HG03342 (cell line): ENCODE measurements at regions not wholly inside any gene's neighbourhood (a gene's known extent, or its start where the extent isn't known, plus 50 kb on each side); places are given as distances from the start of the nearest gene placed in this dataset.
"Not testable (repeated sequence)": the region's sequence is repeated elsewhere in the genome, so short reads cannot be mapped to it uniquely, and the experiment has no call there.

ENCODE experiments used
- ATAC-seq: cut with Tn5 transposase; IDR thresholded peaks from one replicate; pipeline ENCODE4 v1.9.1; 2021; ENCODE audit warnings: mild to moderate bottlenecking, moderate library complexity; ENCODE audit not compliant: unreplicated experiment

- not testable (repeated sequence) for ATAC-seq
Observed at GRCh38 chr6:21282360-21282759, 311.2 kb upstream of the SOX4 start.

- ATAC-seq: no peak
Observed at GRCh38 chr6:21284166-21284565, 309.4 kb upstream of the SOX4 start.

DNA sequence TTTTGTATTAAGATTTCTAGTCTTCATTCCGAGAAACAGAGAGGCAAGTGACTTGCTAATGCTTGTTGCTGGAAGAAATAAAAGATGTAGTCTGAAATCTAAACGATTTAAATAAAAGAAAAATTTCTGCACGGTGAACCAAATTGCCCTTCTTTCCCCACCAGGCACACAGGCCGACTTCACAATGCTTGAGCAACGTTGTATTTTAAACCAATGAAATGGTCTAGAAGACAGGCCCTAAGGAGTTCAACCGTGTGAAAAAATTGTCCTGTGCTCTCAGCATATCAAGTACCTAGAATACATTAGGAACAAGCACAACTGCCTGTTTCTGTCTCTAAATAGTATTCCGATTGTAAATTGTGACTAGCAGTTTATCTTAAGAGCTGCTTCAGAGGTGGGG lies 308.8 kb upstream of the SOX4 start:
- ATAC-seq: no peak

DNA sequence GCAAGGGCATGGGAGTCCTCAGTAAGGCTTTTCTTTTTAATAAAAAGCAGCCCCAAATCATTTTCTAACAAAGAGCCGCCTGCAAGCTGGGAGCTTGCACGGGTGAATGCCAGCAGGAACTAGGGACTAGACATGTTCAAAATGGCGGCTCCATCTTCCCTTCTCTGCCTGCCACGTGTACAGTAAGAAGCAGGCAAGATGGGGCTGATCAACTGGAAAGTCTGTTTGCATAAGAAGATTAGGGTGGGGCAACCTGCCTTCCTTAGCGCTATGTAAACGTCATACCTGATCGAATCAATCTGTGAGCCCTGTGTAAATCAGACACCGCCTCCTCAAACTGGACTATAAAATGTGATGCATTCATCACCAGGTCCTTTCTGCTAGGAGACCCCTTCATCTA lies 299.4 kb upstream of the SOX4 start:
- no peak for ATAC-seq

GRCh38 chr6:21295506-21296240 lies 297.9 kb upstream of the SOX4 start:
- no peak for ATAC-seq

GRCh38 chr6:21297665-21298064 lies 295.9 kb upstream of the SOX4 start:
- ATAC-seq: no peak

DNA sequence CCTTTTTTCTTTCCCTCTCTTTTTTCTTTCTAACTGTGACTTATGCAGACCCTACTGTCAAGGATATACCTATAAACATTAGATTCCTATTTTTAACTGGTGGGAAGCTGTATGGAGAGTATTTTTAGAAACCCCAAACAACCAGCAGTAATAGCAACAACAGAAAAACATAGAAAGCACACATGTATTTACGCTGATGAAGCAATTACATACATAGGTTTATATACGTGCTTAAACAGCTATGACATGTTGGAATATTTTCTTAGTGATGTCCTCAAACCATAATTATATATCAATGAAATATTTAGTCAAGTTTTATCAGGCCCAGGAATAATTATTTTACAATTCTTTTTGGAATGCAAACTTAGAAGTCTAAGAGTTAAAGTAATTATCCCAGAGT lies 294.3 kb upstream of the SOX4 start:
- no peak for ATAC-seq

- ATAC-seq: no peak
Observed at GRCh38 chr6:21300439-21300838, 293.1 kb upstream of the SOX4 start.

DNA sequence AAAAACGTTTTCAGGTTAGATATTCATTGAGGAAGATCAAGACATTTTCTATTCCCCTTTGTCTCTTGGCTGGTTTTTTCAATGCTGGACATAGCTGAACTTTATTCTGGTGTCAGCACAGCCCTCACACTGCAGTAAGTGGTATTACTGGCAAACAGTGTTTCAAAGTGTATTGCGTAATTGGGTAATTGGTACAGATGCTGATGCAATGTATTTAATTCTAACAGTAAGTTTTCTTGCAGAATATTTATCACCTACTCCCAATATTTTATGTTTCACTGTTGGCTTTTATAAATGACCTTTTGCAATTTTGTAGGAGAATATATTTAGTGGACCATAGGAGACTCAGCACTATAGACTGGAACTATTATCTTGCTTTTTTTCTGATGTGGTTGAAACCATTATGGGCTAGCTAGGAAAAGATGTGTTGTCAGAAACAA lies 287.6 kb upstream of the SOX4 start:
- ATAC-seq: no peak

DNA sequence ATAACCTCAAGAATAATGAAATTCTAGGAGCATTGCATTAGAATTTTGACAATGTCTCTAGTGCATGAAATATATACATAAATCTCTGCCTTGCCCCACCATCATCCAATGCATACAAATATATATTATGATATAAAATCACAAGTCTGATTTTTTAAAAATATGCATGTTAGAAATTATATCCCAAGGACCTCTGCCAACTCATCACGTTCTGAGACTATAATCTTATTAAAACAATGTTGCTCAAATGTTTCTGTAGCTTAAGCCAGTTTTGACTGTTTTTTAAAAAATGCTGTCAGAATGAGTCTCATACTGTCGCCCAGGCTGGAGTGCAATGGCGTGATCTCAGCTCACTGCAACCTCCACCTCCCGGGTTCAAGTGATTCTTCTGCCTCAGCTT lies 287.0 kb upstream of the SOX4 start:
- no peak for ATAC-seq

DNA sequence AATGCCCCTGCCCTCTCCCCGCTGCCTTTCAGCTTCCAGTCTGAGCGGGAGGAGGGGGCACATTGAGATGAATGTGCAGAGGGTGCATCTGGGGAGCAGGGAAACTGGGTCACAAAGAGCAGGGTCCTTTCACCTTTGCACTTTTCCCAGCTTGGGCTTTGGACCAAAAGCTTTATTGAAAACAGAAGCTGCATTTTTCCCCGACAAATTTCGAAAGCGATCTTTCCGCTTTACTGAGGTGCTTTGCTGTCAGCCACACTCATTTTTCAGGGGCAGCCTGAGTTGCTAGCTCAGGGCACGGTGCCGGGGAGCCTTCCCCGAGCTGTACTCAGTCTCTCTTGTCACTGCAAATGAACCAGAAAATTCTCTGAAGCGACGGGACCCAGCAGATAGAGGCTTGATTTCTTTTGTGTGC lies 283.7 kb upstream of the SOX4 start:
- no peak for ATAC-seq

GRCh38 chr6:21310568-21311140 lies 282.9 kb upstream of the SOX4 start:
- ATAC-seq: no peak

DNA sequence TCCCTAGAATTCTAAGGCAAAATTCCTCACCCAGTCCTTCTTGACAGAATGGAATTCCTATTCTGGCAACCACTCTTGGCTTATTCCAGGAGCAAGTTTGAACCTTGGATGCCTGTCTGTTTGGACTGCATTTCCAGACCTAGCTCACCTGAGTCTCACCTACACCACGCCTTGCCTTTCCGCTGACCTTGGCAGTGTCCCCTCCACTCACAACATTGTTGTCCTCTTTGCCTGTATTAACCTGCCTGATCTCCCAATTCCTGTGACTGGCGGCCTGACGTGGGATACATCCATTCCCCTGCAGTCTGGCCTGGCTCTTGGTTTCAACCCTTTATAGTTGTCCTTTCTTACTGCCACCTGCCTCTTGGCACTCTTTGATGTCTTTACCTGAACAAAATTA lies 281.4 kb upstream of the SOX4 start:
- ATAC-seq: no peak

DNA sequence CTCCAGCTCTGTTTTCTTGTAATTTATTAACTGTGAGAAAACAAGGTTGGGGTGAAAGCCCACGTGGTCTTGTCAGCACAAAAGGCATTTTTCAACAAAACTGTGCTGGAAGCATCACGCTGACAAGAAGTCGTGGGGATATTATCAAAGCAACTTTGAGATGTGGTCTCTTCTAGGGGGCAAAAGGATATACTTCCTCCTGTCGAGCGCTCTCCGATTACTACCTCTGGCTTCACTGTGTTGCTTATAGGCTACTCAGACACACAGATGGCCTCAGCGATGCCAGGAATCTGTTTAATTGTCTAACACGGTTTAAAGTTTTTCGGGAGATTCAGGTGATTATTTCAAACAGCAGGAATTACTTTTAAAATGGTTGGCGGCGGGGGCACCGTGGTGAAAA lies 275.9 kb upstream of the SOX4 start:
- ATAC-seq: no peak

DNA sequence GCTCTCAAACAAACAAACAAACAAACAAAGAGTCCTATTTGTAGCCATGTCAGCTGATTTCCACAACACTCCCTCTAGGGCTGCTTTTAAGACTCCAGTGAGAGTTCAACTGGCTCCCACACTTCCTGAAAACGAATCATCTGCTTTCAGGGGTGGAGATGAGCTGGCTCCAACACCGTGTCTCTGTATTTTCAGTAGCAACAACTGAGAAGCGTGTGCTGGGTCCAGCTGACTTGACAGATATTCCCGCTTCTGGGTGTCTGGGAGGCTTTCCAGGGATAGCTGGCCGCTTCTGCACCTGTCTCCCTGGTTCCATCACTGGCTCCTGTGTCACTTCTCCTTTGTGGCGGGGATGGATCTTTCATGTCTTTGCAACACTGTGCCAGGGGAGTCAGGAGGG lies 272.5 kb upstream of the SOX4 start:
- ATAC-seq: no peak

GRCh38 chr6:21321531-21321930 lies 272.0 kb upstream of the SOX4 start:
- no peak for ATAC-seq

GRCh38 chr6:21323577-21323976 lies 270.0 kb upstream of the SOX4 start:
- ATAC-seq: no peak

- ATAC-seq: no peak
Observed at GRCh38 chr6:21325201-21325856, 268.2 kb upstream of the SOX4 start.

- ATAC-seq: no peak
Observed at GRCh38 chr6:21327326-21328112, 266.0 kb upstream of the SOX4 start.

- no peak for ATAC-seq
Observed at GRCh38 chr6:21331235-21331634, 262.3 kb upstream of the SOX4 start.

- ATAC-seq: no peak
Observed at GRCh38 chr6:21332077-21332476, 261.5 kb upstream of the SOX4 start.

DNA sequence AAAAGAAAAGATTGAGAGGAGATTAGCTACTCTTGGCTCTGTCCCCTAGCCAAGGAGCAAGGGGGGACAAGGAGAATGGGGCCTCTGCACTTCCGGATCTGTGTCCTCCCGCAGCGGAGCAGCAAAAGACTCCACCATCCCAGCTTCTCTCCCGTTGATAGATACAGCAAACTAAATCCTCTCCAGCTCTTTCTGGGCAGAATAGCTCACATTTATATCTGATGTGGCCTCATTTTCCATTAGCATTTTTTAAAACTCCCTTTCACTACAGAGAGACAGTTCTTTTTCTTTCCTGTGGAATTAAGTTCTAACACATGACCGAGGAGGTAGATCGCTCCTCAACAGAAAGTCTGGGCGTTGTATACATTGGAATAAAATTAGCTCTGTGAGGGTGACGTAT lies 260.9 kb upstream of the SOX4 start:
- ATAC-seq: no peak
